T-helper 9 cell (primary cell): ENCODE measurements at regions not wholly inside any gene's neighbourhood (a gene's known extent, or its start where the extent isn't known, plus 50 kb on each side); places are given as distances from the start of the nearest gene placed in this dataset.

Experiments
- DNase-seq: peaks from one replicate; pipeline ENCODE4 v3.0.0-alpha.2; 2020

- DNase-seq, result no peak
Measured at GRCh38 chr20:40488401-40488800, 200.6 kb downstream of the MAFB start.

DNA sequence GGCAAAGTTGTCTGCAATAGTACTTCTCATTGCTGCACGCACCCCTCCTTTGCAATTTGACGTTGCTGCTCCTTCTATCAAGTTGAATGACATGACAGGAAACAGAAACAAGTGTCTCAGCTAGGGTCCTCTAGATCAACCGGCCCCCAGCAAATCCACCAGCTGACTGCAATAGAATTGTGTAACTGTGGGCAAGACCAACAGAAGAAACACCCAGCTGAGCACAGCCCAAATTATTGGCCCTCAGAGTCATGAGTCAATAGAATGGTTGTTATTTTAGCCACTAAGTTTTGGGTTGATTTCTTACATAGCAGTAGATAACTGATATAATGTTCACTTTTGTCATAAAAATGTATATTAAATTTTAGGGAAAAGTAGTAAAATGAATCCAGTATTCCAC, 202.7 kb downstream of the MAFB start:
- DNase-seq, result no peak

GRCh38 chr20:40481743-40482458, 207.1 kb downstream of the MAFB start:
- no peak for DNase-seq

DNA sequence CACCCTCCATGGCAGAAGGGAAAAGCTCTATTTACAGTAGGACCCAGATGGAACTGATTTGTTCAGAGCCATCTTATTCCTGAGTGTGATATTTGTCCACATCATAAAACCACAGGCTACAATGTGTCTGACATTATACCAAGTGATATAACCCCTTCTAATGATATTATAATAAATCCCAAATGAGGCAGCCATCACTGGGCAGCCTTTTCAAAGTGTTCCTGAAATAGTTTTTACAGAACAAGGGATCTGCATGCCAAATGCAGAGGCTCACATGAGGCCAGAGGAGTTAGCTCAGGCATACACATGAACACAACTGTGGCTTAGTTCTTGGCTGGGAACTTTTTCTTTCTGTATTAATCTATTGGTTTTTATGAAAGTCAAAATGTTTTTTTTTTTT, 207.7 kb downstream of the MAFB start:
- no peak for DNase-seq

DNA sequence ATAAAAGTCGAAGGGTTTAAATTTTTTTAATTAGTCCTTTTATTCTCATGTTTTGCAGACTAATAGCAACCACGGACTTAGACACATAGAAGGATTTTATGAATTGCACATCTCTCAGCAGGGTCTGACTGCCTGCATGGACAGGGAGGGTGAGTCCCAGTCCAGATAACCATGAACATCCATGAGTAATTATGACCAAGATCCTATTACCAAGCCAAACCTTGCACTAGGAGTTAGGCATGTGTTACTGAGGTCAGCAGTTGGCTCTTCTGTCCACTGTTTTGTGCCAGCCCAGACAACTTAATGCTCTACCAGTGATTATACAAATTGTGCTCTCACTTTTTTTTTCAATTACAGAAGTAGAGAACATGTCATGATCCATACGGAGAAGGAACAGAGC, 211.2 kb downstream of the MAFB start:
- no peak for DNase-seq

- no peak for DNase-seq
Measured at GRCh38 chr20:40476461-40476860, 212.6 kb downstream of the MAFB start.

GRCh38 chr20:40472905-40473304, 216.1 kb downstream of the MAFB start:
- DNase-seq, result no peak

DNA sequence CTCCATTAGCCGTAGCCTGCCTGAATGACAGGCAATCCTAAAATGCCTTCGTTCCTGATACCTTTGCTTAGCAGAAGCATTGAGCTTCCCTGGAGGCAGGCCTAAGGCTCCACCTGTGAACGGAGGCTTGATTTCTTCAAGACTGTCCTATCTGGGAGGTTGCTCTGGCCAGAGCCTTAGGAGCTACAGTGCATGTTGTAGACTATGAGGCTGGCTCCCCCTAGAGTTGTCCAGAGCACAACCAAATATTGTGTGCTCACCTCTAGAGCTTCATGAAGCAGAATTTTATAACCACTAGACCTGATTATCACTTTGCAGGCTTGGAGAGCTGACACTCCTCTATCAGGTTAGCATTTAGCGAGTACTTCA, 217.8 kb downstream of the MAFB start:
- DNase-seq, result no peak

DNA sequence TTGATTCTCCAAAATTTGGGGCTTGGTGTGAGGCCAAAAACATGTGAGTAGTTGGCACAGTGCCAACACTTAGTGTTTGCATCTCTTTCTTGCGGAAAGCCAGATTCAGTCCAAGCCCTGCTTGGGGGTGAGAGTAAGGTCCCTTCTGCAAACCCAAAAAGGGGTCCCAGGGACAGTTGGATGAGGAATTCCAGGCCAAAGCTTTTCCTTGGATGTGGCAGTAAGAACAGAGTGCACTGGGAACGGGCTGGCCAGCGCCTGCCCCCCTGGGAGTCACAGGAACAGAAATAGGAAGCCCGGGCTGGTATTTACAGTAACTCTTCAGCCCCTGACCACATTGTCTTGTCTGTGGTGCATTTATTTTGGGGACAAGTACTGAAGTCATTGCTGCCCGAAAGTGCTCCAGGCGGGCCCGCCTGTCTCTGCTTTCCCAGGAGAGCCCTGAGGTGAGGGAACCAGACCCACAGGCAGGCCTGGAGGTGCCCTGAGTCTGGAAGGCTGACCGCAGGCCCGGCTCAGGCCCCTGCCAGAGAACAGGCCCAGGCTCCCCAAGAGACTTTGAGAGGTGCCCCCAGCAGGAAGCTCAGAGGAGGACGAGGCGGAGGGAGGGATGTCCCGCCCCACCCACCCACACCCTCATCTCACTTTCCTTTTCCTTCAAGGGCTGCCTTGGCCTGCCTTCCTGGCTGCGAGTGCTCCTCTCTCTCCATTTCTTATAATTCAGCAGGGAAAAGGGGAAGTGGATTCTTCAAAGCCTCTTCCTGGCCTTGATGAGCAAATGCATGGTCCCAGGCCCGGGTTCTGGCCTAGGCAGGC, 218.4 kb downstream of the MAFB start:
- no peak for DNase-seq

DNA sequence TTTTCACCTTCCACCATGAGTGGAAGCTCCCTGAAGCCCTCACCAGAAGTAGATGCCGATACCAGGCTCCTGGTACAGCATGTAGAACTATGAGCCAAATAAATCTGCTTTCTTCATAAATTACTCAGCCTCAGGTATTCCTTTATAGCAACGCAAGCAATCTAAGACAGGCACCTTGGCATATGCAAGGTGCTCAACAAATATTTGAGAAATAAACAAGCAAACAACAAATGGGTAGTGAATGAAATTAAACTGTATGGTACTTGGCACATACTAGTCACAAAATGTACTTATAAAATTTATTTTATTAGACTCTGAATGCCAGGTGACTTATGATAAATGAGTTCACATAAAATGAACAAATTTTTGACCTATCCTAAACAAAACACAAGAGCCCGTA, 220.3 kb downstream of the MAFB start:
- DNase-seq, result no peak

- no peak for DNase-seq
Measured at GRCh38 chr20:40467703-40468411, 221.2 kb downstream of the MAFB start.

GRCh38 chr20:40467067-40467466, 222.0 kb downstream of the MAFB start:
- no peak for DNase-seq

GRCh38 chr20:40464731-40465208, 224.3 kb downstream of the MAFB start:
- DNase-seq, result no peak

- DNase-seq, result no peak
Measured at GRCh38 chr20:40463171-40463570, 225.9 kb downstream of the MAFB start.

- DNase-seq, result no peak
Measured at GRCh38 chr20:40462566-40462965, 226.5 kb downstream of the MAFB start.

DNA sequence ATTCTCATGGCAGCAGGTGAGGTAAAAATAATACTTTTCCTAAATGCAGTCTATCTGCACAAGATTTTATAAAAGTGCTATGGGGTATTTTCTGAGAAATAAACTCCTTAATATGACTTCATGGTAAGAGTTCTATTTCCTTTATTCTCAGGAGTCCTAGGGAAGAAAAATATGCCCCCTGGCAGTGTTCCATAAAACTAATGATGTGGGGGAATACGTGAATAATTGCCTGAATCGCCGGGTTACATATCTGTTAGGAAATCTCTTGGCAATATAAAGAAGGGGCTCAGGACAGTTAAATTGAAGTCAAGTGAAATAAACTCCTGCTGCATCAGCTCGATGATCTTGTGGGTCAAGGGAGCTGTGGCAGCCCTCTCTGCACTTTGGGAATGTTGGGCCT, 229.7 kb downstream of the MAFB start:
- DNase-seq, result no peak

- no peak for DNase-seq
Measured at GRCh38 chr20:40457404-40457803, 231.6 kb downstream of the MAFB start.

DNA sequence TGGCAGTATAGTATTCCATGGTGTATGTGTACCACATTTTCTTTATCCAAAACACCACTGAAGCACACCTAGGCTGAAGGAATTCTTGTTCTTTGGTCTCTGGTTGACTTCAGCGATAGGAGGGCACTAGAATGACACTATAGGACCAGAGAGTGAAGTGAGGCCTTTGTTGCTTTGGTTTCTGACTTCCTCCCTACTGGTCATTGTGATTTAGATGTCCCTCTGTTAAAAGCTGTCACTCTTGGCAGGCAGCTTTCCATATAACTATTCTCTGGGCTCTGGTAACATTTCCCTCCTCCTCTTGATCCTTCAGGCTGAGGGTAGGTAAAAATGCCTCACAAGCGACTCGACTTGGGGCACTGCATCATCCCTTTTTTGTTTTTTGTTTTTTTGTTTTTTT, 236.3 kb downstream of the MAFB start:
- DNase-seq, result no peak

- no peak for DNase-seq
Measured at GRCh38 chr20:40451552-40451951, 237.5 kb downstream of the MAFB start.

DNA sequence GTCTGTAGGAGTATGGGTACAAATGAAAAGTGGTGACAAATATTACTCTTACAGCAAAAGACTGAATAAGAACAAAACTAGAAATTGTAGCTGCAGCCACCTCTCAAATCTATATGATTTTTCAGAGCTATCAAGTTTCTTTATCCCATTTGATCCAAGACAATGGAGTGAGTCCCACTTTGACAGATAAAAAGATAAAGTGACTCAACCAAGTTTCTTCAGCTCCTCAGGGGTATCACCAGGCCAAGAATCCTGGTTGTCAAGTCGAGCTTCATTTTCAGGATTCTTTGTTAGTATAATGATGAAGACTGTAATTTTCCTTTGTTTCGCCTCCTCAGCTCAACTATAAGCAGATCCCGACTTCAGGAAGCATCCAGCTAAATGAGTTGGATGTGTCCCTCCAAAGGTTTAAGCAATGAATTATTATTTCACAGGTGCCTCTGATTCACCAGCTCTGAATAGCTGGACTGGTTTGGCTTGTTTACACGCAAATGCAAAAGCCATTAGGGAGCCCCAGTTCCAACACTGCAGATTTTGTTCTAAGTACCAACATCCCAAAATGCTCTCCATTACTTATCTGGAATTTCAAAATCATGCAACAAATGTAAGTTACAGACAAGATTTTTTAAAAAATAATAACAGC, 238.9 kb downstream of the MAFB start:
- no peak for DNase-seq

DNA sequence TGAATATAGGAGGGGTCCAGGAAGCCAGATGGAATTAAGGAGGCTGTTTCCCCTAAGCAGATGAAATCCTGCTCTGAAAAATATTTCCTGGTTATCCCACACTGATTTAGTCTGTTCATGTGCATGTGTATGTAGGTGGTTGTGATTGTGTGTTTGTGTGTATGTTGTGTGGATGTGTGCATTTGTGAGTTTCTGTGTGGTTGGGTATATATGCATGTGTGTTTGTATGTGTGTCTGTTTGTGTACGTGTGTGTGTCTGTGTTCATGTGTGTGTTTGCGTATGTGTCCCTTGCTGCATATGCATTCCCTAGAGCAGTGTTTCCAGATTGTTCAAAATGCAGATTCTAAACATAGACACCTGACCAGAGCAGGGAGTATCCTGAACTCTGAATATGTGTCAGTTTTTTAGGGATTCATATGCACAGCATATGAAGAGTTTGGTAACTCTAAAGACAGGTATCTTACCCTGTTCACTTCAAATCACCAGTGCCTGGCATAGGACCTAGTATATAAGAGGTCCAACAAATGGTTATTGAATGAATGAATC, 239.8 kb downstream of the MAFB start:
- no peak for DNase-seq

- DNase-seq, result no peak
Measured at GRCh38 chr20:40446888-40447287, 242.1 kb downstream of the MAFB start.

GRCh38 chr20:40444516-40444915, 244.5 kb downstream of the MAFB start:
- DNase-seq, result no peak
